CD4-positive, alpha-beta memory T cell (primary cell): ENCODE measurements at regions not wholly inside any gene's neighbourhood (a gene's known extent, or its start where the extent isn't known, plus 50 kb on each side); places are given as distances from the start of the nearest gene placed in this dataset.

Source experiments
- CTCF ChIA-PET: fragments of 350-600 bp; sonication (Branson Sonifier 250); formaldehyde crosslinking; loops from one replicate; lab custom pipeline; 2021; ENCODE audit warnings: inconsistent platforms; ENCODE audit not compliant: partially characterized antibody; lab: Charles Lee
- POLR2A ChIA-PET: fragments of 350-600 bp; sonication (Branson Sonifier 250); formaldehyde crosslinking; loops from one replicate; lab custom pipeline; 2021; ENCODE audit not compliant: partially characterized antibody; lab: Charles Lee
- DNase-seq, 5 donors: peaks; one replicate each; pipeline versions ENCODE4 v3.0.0 to v3.0.0-alpha.2; 2020 to 2022; ENCODE audit warnings: mixed read lengths in 1 of 5
- H3K27ac ChIP-seq: one replicate; pipeline ENCODE4 v1.7.0; 2013; ENCODE audit warnings: low read depth, low read length
- H3K27me3 ChIP-seq: 2 replicates; pipeline ENCODE4 v1.7.0; 2013; ENCODE audit warnings: mild to moderate bottlenecking, low read length, moderate library complexity; ENCODE audit not compliant: insufficient read depth
- H3K36me3 ChIP-seq: 2 replicates; pipeline ENCODE4 v1.7.0; 2013; ENCODE audit warnings: mild to moderate bottlenecking, low read length, moderate library complexity; ENCODE audit not compliant: insufficient read depth
- H3K4me1 ChIP-seq: 2 replicates; pipeline ENCODE4 v1.7.0; 2013; ENCODE audit warnings: mild to moderate bottlenecking, low read length, moderate library complexity; ENCODE audit not compliant: insufficient read depth
- H3K4me3 ChIP-seq, 2 donors: one replicate each; pipeline ENCODE4 v1.7.0; 2013; ENCODE audit warnings: low read length in 2 of 2, mild to moderate bottlenecking in 1 of 2
- H3K9me3 ChIP-seq, 2 donors: one replicate each; pipeline ENCODE4 v1.7.0; 2013; ENCODE audit warnings: low read length in 2 of 2, control low read depth in 1 of 2; ENCODE audit not compliant: control insufficient read depth in 1 of 2
- H3K27ac Mint-ChIP-seq, 7 donors: one replicate each; pipeline ENCODE4 v1.8.0; 2020 to 2021; ENCODE audit warnings: mixed read lengths in 7 of 7, mild to moderate bottlenecking in 6 of 7, inconsistent platforms in 3 of 7, moderate library complexity in 3 of 7
- H3K27me3 Mint-ChIP-seq, 2 donors: one replicate each; pipeline ENCODE4 v1.8.0; 2020 to 2021; ENCODE audit warnings: mixed read lengths in 2 of 2
- H3K36me3 Mint-ChIP-seq, 2 donors: one replicate each; pipeline ENCODE4 v1.8.0; 2020 to 2021; ENCODE audit warnings: mixed read lengths in 2 of 2, inconsistent platforms in 1 of 2, mild to moderate bottlenecking in 1 of 2
- H3K4me1 Mint-ChIP-seq, 4 donors: one replicate each; pipeline ENCODE4 v1.8.0; 2020 to 2021; ENCODE audit warnings: mixed read lengths in 4 of 4, mild to moderate bottlenecking in 1 of 4
- H3K4me3 Mint-ChIP-seq, 8 donors: one replicate each; pipeline ENCODE4 v1.8.0; 2020 to 2021; ENCODE audit warnings: mixed read lengths in 8 of 8, mild to moderate bottlenecking in 7 of 8, moderate library complexity in 6 of 8, inconsistent platforms in 3 of 8
- H3K9me3 Mint-ChIP-seq, 8 donors: one replicate each; pipeline ENCODE4 v1.8.0; 2020 to 2021; ENCODE audit warnings: mixed read lengths in 8 of 8, mild to moderate bottlenecking in 5 of 8, inconsistent platforms in 3 of 8, moderate library complexity in 1 of 8
- intact Hi-C: fragments of 100-400 bp; cut with micrococcal nuclease; formaldehyde crosslinking; loops from one replicate; pipeline ENCODE4 v1.15.1; 2023

GRCh38 chr4:98771959-98772632, 113.7 kb upstream of the TSPAN5 start:
- Mint-ChIP-seq H3K4me3 (no peak overlapping the region), H3K4me1 (no peaks in the 10 kb centered on the region), H3K9me3 (peaks cover 3 to 31% (median 12%) of the 10 kb centered on the region in 8 donors), H3K27ac (no peak overlapping the region), H3K36me3 (peaks cover 2 to 4% of the 10 kb centered on the region in 2 donors), H3K27me3 (no peaks in the 10 kb centered on the region)
- Histone ChIP-seq H3K36me3 (no peaks in the 10 kb centered on the region), H3K27ac (no peak overlapping the region), H3K4me1 (no peaks in the 10 kb centered on the region), H3K27me3 (no peaks in the 10 kb centered on the region), H3K9me3 (no peaks in the 10 kb centered on the region), H3K4me3 (no peak overlapping the region)
- intact Hi-C loops: no loop called here
- ChIA-PET CTCF (no interaction called here), POLR2A (no interaction called here)
- no peak for DNase-seq

- H3K27ac ChIP-seq: no peak overlapping the region
- ChIA-PET CTCF (no interaction called here), POLR2A (no interaction called here)
- H3K4me1 Mint-ChIP-seq: no peaks in the 10 kb centered on the region
- intact Hi-C loops: no loop called here
- no peak overlapping the region for H3K4me3 Mint-ChIP-seq
- H3K27me3 Mint-ChIP-seq: no peaks in the 10 kb centered on the region
- H3K4me3 ChIP-seq: no peak overlapping the region
- H3K36me3 Mint-ChIP-seq: peaks cover 4 to 8% of the 10 kb centered on the region in 2 donors
- H3K36me3 ChIP-seq: no peaks in the 10 kb centered on the region
- no peaks in the 10 kb centered on the region for H3K4me1 ChIP-seq
- H3K27ac Mint-ChIP-seq: no peak overlapping the region
- peaks cover 3 to 55% (median 32%) of the 10 kb centered on the region in 8 donors for H3K9me3 Mint-ChIP-seq
- no peaks in the 10 kb centered on the region for H3K9me3 ChIP-seq
- no peaks in the 10 kb centered on the region for H3K27me3 ChIP-seq
- DNase-seq: no peak
Measured at GRCh38 chr4:98765771-98766170, 107.4 kb upstream of the TSPAN5 start.

- Mint-ChIP-seq H3K27ac (no peak overlapping the region), H3K36me3 (no peaks in the 10 kb centered on the region), H3K4me3 (no peak overlapping the region), H3K4me1 (peaks cover 3 to 9% (median 6%) of the 10 kb centered on the region in 4 donors), H3K9me3 (peaks cover 0 to 2% (median 0%) of the 10 kb centered on the region in 8 donors), H3K27me3 (no peaks in the 10 kb centered on the region)
- ChIA-PET POLR2A (no interaction called here), CTCF (interaction anchor here (0.9 kb wide), 1 partner anchor 9 kb away, joined by 3 read pairs; no protein-coding TSS in a partner anchor)
- intact Hi-C loops: no loop called here
- H3K9me3 ChIP-seq: no peaks in the 10 kb centered on the region
- no peak for DNase-seq
- H3K4me1 ChIP-seq: no peaks in the 10 kb centered on the region
- H3K27ac ChIP-seq: no peak overlapping the region
- no peaks in the 10 kb centered on the region for H3K36me3 ChIP-seq
- H3K27me3 ChIP-seq: no peaks in the 10 kb centered on the region
- no peak overlapping the region for H3K4me3 ChIP-seq
Measured at GRCh38 chr4:98758182-98758581, 99.8 kb upstream of the TSPAN5 start.

- Mint-ChIP-seq H3K4me1 (peaks cover under 1 to 5% (median 3%) of the 10 kb centered on the region in 4 donors), H3K27me3 (no peaks in the 10 kb centered on the region), H3K4me3 (no peak overlapping the region), H3K36me3 (no peaks in the 10 kb centered on the region), H3K27ac (no peak overlapping the region), H3K9me3 (no peaks in the 10 kb centered on the region)
- Histone ChIP-seq H3K4me1 (no peaks in the 10 kb centered on the region), H3K27ac (no peak overlapping the region), H3K4me3 (no peak overlapping the region), H3K9me3 (no peaks in the 10 kb centered on the region), H3K36me3 (no peaks in the 10 kb centered on the region), H3K27me3 (no peaks in the 10 kb centered on the region)
- intact Hi-C loops: no loop called here
- ChIA-PET CTCF (no interaction called here), POLR2A (no interaction called here)
- no peak for DNase-seq
Measured at GRCh38 chr4:98754736-98755135, 96.3 kb upstream of the TSPAN5 start.

- Histone ChIP-seq H3K27ac (no peak overlapping the region), H3K4me3 (no peak overlapping the region), H3K9me3 (no peaks in the 10 kb centered on the region), H3K36me3 (no peaks in the 10 kb centered on the region), H3K27me3 (no peaks in the 10 kb centered on the region), H3K4me1 (no peaks in the 10 kb centered on the region)
- no peaks in the 10 kb centered on the region for H3K27me3 Mint-ChIP-seq
- no peaks in the 10 kb centered on the region for H3K36me3 Mint-ChIP-seq
- H3K4me3 Mint-ChIP-seq: no peak overlapping the region
- intact Hi-C loops: no loop called here
- peak overlapping the region in 1 of 7 donors; percentile 15 for H3K27ac Mint-ChIP-seq
- DNase-seq: no peak
- no peaks in the 10 kb centered on the region for H3K4me1 Mint-ChIP-seq
- peaks cover 0 to 2% (median 0%) of the 10 kb centered on the region in 8 donors for H3K9me3 Mint-ChIP-seq
- ChIA-PET POLR2A (no interaction called here), CTCF (interaction anchor here (1.3 kb wide), 1 partner anchor 9 kb away, joined by 3 read pairs; no protein-coding TSS in a partner anchor)
Measured at GRCh38 chr4:98749206-98749605, 90.8 kb upstream of the TSPAN5 start.

GRCh38 chr4:98748609-98749008, 90.2 kb upstream of the TSPAN5 start:
- H3K27ac Mint-ChIP-seq: peak overlapping the region in 1 of 7 donors; percentile 56
- Histone ChIP-seq H3K27me3 (no peaks in the 10 kb centered on the region), H3K9me3 (no peaks in the 10 kb centered on the region), H3K27ac (no peak overlapping the region), H3K4me3 (no peak overlapping the region), H3K4me1 (no peaks in the 10 kb centered on the region), H3K36me3 (no peaks in the 10 kb centered on the region)
- intact Hi-C loops: no loop called here
- DNase-seq: no peak
- no peaks in the 10 kb centered on the region for H3K4me1 Mint-ChIP-seq
- no peak overlapping the region for H3K4me3 Mint-ChIP-seq
- POLR2A ChIA-PET: no interaction called here
- peaks cover 0 to 2% (median 0%) of the 10 kb centered on the region in 8 donors for H3K9me3 Mint-ChIP-seq
- no peaks in the 10 kb centered on the region for H3K27me3 Mint-ChIP-seq
- H3K36me3 Mint-ChIP-seq: no peaks in the 10 kb centered on the region
- CTCF ChIA-PET: interaction anchor here (1.3 kb wide), 1 partner anchor 10 kb away, joined by 3 read pairs; no protein-coding TSS in a partner anchor

GRCh38 chr4:98747393-98748091, 89.1 kb upstream of the TSPAN5 start:
- H3K27me3 Mint-ChIP-seq: no peaks in the 10 kb centered on the region
- POLR2A ChIA-PET: no interaction called here

More at GRCh38 chr4:98747393-98748091, 89.1 kb upstream of the TSPAN5 start:
- intact Hi-C loops: no loop called here
- Histone ChIP-seq H3K4me1 (no peaks in the 10 kb centered on the region), H3K27ac (no peak overlapping the region), H3K36me3 (no peaks in the 10 kb centered on the region), H3K27me3 (no peaks in the 10 kb centered on the region), H3K4me3 (no peak overlapping the region), H3K9me3 (no peaks in the 10 kb centered on the region)
- DNase-seq: no peak
- Mint-ChIP-seq H3K36me3 (no peaks in the 10 kb centered on the region), H3K27ac (no peak overlapping the region), H3K4me3 (no peak overlapping the region), H3K4me1 (no peaks in the 10 kb centered on the region), H3K9me3 (peaks cover 0 to 2% (median 0%) of the 10 kb centered on the region in 8 donors)
- CTCF ChIA-PET: no interaction called here
